ENCODE measurements at regions not wholly inside any gene's neighbourhood (a gene's known extent, or its start where the extent isn't known, plus 50 kb on each side); places are given as distances from the start of the nearest gene placed in this dataset.

DNA sequence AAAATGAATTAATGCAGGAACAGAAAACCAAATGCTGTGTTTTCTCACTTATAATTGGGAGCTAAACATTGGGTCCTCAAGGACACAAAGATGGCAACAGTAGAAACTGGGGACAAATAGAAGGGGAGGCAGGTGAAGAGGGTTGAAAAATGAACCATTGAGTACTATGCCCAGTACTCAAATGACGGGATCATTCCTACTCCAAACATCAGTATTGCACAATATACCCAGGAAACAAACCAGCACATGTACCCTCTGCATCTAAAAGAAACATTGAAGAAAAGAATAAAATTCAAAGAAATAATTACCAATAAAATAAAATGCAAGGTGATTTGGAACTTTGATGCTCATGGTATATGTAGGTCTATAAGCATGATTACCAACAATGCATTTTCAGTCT lies 110.8 kb downstream of the LMO3 start:
- BruUV-seq (replicated peaks) = no TSS peak
- 85% methylated on average over 1 of the region's 1 CpG for WGBS (ENCODE audit: low lambda C conversion rate)
- no peak overlapping the region for H3K4me3 ChIP-seq (replicated peaks in 1 of 3; ENCODE audit: insufficient read depth in 1 of 3, low read depth in 2 of 3, low read length in 3 of 3)
- in situ Hi-C loops (cut with HindIII; ENCODE audit: extremely low pct_ligation_motif_present, low pct_unique_long_range_greater_than_20kb) (no loop called here), intact Hi-C loops (cut with micrococcal nuclease; ENCODE audit: unreplicated experiment) (no loop called here)
- TF ChIP-seq ZNF350 (CRISPR knock-in tag; IDR thresholded peaks at IDR 0.05; ENCODE audit: borderline replicate concordance, low read depth) = no peak
- no peak for TF ChIP-seq ZNF788 (CRISPR knock-in tag; IDR thresholded peaks at IDR 0.05; ENCODE audit: borderline replicate concordance)
- TF ChIP-seq, protein P1, sequence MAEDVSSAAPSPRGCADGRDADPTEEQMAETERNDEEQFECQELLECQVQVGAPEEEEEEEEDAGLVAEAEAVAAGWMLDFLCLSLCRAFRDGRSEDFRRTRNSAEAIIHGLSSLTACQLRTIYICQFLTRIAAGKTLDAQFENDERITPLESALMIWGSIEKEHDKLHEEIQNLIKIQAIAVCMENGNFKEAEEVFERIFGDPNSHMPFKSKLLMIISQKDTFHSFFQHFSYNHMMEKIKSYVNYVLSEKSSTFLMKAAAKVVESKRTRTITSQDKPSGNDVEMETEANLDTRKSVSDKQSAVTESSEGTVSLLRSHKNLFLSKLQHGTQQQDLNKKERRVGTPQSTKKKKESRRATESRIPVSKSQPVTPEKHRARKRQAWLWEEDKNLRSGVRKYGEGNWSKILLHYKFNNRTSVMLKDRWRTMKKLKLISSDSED (CRISPR knock-in tag; IDR thresholded peaks at IDR 0.05) = no peak
- TF ChIP-seq, protein P2, sequence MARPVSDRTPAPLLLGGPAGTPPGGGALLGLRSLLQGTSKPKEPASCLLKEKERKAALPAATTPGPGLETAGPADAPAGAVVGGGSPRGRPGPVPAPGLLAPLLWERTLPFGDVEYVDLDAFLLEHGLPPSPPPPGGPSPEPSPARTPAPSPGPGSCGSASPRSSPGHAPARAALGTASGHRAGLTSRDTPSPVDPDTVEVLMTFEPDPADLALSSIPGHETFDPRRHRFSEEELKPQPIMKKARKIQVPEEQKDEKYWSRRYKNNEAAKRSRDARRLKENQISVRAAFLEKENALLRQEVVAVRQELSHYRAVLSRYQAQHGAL (CRISPR knock-in tag; IDR thresholded peaks at IDR 0.05; ENCODE audit: not compliant biosample characterization) = no peak
- peak; percentile 80 for TF ChIP-seq CEBPB (IDR thresholded peaks at IDR 0.05; ENCODE audit: borderline replicate concordance, low read depth, low read length)
- 0 out of 2 replicates have a peak, but pooled peaks have one; percentile 12 for TF ChIP-seq CEBPG (CRISPR knock-in tag; IDR thresholded peaks at IDR 0.05)
- TF ChIP-seq ZFYVE20 (CRISPR knock-in tag; IDR thresholded peaks at IDR 0.05; ENCODE audit: borderline replicate concordance, low read depth) = no peak
- no peak for TF ChIP-seq ZNF180 (CRISPR knock-in tag; IDR thresholded peaks at IDR 0.05; ENCODE audit: borderline replicate concordance, low read depth)
- TF ChIP-seq, protein P3, sequence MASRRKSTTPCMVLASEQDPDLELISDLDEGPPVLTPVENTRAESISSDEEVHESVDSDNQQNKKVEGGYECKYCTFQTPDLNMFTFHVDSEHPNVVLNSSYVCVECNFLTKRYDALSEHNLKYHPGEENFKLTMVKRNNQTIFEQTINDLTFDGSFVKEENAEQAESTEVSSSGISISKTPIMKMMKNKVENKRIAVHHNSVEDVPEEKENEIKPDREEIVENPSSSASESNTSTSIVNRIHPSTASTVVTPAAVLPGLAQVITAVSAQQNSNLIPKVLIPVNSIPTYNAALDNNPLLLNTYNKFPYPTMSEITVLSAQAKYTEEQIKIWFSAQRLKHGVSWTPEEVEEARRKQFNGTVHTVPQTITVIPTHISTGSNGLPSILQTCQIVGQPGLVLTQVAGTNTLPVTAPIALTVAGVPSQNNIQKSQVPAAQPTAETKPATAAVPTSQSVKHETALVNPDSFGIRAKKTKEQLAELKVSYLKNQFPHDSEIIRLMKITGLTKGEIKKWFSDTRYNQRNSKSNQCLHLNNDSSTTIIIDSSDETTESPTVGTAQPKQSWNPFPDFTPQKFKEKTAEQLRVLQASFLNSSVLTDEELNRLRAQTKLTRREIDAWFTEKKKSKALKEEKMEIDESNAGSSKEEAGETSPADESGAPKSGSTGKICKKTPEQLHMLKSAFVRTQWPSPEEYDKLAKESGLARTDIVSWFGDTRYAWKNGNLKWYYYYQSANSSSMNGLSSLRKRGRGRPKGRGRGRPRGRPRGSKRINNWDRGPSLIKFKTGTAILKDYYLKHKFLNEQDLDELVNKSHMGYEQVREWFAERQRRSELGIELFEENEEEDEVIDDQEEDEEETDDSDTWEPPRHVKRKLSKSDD (CRISPR knock-in tag; IDR thresholded peaks at IDR 0.05; ENCODE audit: low read depth) = no peak
- TF ChIP-seq RNF2 (conservative IDR thresholded peaks at IDR 0.05; ENCODE audit: low read depth) = no peak
- no peak for TF ChIP-seq MED1 (CRISPR knock-in tag; IDR thresholded peaks at IDR 0.05)
- TF ChIP-seq, protein P4, sequence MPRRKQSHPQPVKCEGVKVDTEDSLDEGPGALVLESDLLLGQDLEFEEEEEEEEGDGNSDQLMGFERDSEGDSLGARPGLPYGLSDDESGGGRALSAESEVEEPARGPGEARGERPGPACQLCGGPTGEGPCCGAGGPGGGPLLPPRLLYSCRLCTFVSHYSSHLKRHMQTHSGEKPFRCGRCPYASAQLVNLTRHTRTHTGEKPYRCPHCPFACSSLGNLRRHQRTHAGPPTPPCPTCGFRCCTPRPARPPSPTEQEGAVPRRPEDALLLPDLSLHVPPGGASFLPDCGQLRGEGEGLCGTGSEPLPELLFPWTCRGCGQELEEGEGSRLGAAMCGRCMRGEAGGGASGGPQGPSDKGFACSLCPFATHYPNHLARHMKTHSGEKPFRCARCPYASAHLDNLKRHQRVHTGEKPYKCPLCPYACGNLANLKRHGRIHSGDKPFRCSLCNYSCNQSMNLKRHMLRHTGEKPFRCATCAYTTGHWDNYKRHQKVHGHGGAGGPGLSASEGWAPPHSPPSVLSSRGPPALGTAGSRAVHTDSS (CRISPR knock-in tag; conservative IDR thresholded peaks at IDR 0.05) = no peak
- FAIRE-seq (no peak), ATAC-seq (no peak), DNase-seq (ENCODE audit: low spot score) (no peak)
- no peaks in the 10 kb centered on the region for H3K79me2 ChIP-seq (ENCODE audit: insufficient read depth, low read length)
- POLR2A ChIA-PET = no interaction called here
- no peak overlapping the region for H3K4me2 ChIP-seq (ENCODE audit: low read depth, low read length)
- H3K9me3 ChIP-seq (ENCODE audit: low read length) = no peaks in the 10 kb centered on the region
- CTCF ChIA-PET (ENCODE audit: low intra/inter-chr PET ratio, low total read pairs) = no interaction called here
- H3K4me1 ChIP-seq (ENCODE audit: insufficient read depth, low read length) = peaks cover 19% of the 10 kb centered on the region
- no peaks in the 10 kb centered on the region for H3K36me3 ChIP-seq (replicated peaks in 1 of 2; ENCODE audit: control insufficient read depth in 1 of 2, insufficient read depth in 2 of 2, low read length in 2 of 2)
- no peak overlapping the region for H3K27ac ChIP-seq (ENCODE audit: extremely low read length, insufficient read depth, low read length)
- no peak overlapping the region for H3K9ac ChIP-seq (ENCODE audit: insufficient read depth, low read depth, low read length)
- no peaks in the 10 kb centered on the region for H4K20me1 ChIP-seq (ENCODE audit: insufficient read depth, low read length)
- H2AFZ ChIP-seq (ENCODE audit: low read length) = no peak overlapping the region
- H3K27me3 ChIP-seq (ENCODE audit: control insufficient read depth in 1 of 2, insufficient read depth in 2 of 2, low read length in 2 of 2) = no peaks in the 10 kb centered on the region

Data from HepG2 (cell line).